CD4-positive, alpha-beta memory T cell (primary cell): ENCODE measurements at regions not wholly inside any gene's neighbourhood (a gene's known extent, or its start where the extent isn't known, plus 50 kb on each side); places are given as distances from the start of the nearest gene placed in this dataset.

Source experiments
- CTCF ChIA-PET: fragments of 350-600 bp; sonication (Branson Sonifier 250); formaldehyde crosslinking; loops from one replicate; lab custom pipeline; 2021; ENCODE audit warnings: inconsistent platforms; ENCODE audit not compliant: partially characterized antibody; lab: Charles Lee
- POLR2A ChIA-PET: fragments of 350-600 bp; sonication (Branson Sonifier 250); formaldehyde crosslinking; loops from one replicate; lab custom pipeline; 2021; ENCODE audit not compliant: partially characterized antibody; lab: Charles Lee
- DNase-seq, 5 donors: peaks; one replicate each; pipeline versions ENCODE4 v3.0.0 to v3.0.0-alpha.2; 2020 to 2022; ENCODE audit warnings: mixed read lengths in 1 of 5
- H3K27ac ChIP-seq: one replicate; pipeline ENCODE4 v1.7.0; 2013; ENCODE audit warnings: low read depth, low read length
- H3K27me3 ChIP-seq: 2 replicates; pipeline ENCODE4 v1.7.0; 2013; ENCODE audit warnings: mild to moderate bottlenecking, low read length, moderate library complexity; ENCODE audit not compliant: insufficient read depth
- H3K36me3 ChIP-seq: 2 replicates; pipeline ENCODE4 v1.7.0; 2013; ENCODE audit warnings: mild to moderate bottlenecking, low read length, moderate library complexity; ENCODE audit not compliant: insufficient read depth
- H3K4me1 ChIP-seq: 2 replicates; pipeline ENCODE4 v1.7.0; 2013; ENCODE audit warnings: mild to moderate bottlenecking, low read length, moderate library complexity; ENCODE audit not compliant: insufficient read depth
- H3K4me3 ChIP-seq, 2 donors: one replicate each; pipeline ENCODE4 v1.7.0; 2013; ENCODE audit warnings: low read length in 2 of 2, mild to moderate bottlenecking in 1 of 2
- H3K9me3 ChIP-seq, 2 donors: one replicate each; pipeline ENCODE4 v1.7.0; 2013; ENCODE audit warnings: low read length in 2 of 2, control low read depth in 1 of 2; ENCODE audit not compliant: control insufficient read depth in 1 of 2
- H3K27ac Mint-ChIP-seq, 7 donors: one replicate each; pipeline ENCODE4 v1.8.0; 2020 to 2021; ENCODE audit warnings: mixed read lengths in 7 of 7, mild to moderate bottlenecking in 6 of 7, inconsistent platforms in 3 of 7, moderate library complexity in 3 of 7
- H3K27me3 Mint-ChIP-seq, 2 donors: one replicate each; pipeline ENCODE4 v1.8.0; 2020 to 2021; ENCODE audit warnings: mixed read lengths in 2 of 2
- H3K36me3 Mint-ChIP-seq, 2 donors: one replicate each; pipeline ENCODE4 v1.8.0; 2020 to 2021; ENCODE audit warnings: mixed read lengths in 2 of 2, inconsistent platforms in 1 of 2, mild to moderate bottlenecking in 1 of 2
- H3K4me1 Mint-ChIP-seq, 4 donors: one replicate each; pipeline ENCODE4 v1.8.0; 2020 to 2021; ENCODE audit warnings: mixed read lengths in 4 of 4, mild to moderate bottlenecking in 1 of 4
- H3K4me3 Mint-ChIP-seq, 8 donors: one replicate each; pipeline ENCODE4 v1.8.0; 2020 to 2021; ENCODE audit warnings: mixed read lengths in 8 of 8, mild to moderate bottlenecking in 7 of 8, moderate library complexity in 6 of 8, inconsistent platforms in 3 of 8
- H3K9me3 Mint-ChIP-seq, 8 donors: one replicate each; pipeline ENCODE4 v1.8.0; 2020 to 2021; ENCODE audit warnings: mixed read lengths in 8 of 8, mild to moderate bottlenecking in 5 of 8, inconsistent platforms in 3 of 8, moderate library complexity in 1 of 8
- intact Hi-C: fragments of 100-400 bp; cut with micrococcal nuclease; formaldehyde crosslinking; loops from one replicate; pipeline ENCODE4 v1.15.1; 2023

DNA sequence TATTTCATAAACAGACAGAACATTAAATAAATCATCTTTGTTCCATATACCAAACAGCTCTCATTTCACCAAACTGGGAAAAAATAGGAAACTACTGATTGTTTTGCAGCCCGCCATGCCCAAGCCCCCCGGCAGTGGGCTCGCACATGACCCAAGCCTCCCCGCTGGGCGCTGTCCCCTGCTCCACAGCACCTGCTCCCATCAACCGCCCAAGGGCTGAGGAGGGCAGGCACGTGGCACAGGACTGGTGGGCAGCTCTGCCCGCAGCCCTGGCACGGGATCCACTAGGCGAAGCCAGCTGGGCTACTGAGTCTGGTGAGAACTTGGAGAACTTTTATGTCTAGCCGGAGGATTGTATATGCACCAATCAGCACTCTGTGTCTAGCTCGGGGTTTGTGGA is 554.8 kb upstream of the CCNG1 start:
- H3K27me3 ChIP-seq = no peaks in the 10 kb centered on the region
- Mint-ChIP-seq H3K27ac (no peak overlapping the region), H3K27me3 (no peaks in the 10 kb centered on the region), H3K4me1 (no peaks in the 10 kb centered on the region), H3K36me3 (no peaks in the 10 kb centered on the region), H3K4me3 (no peak overlapping the region), H3K9me3 (peaks cover 0 to 10% (median 7%) of the 10 kb centered on the region in 8 donors)
- H3K36me3 ChIP-seq = no peaks in the 10 kb centered on the region
- no peaks in the 10 kb centered on the region for H3K4me1 ChIP-seq
- ChIA-PET POLR2A (no interaction called here), CTCF (no interaction called here)
- no peak for DNase-seq
- intact Hi-C loops = no loop called here
- no peak overlapping the region for H3K4me3 ChIP-seq
- H3K9me3 ChIP-seq = no peaks in the 10 kb centered on the region
- H3K27ac ChIP-seq = no peak overlapping the region

GRCh38 chr5:162886717-162887116 is 550.7 kb upstream of the CCNG1 start:
- Mint-ChIP-seq H3K4me1 (no peaks in the 10 kb centered on the region), H3K4me3 (no peak overlapping the region), H3K27me3 (no peaks in the 10 kb centered on the region), H3K9me3 (peaks cover 0 to 8% (median 4%) of the 10 kb centered on the region in 8 donors), H3K27ac (no peak overlapping the region), H3K36me3 (no peaks in the 10 kb centered on the region)
- H3K36me3 ChIP-seq = no peaks in the 10 kb centered on the region
- intact Hi-C loops = no loop called here
- no peak overlapping the region for H3K4me3 ChIP-seq
- H3K27me3 ChIP-seq = no peaks in the 10 kb centered on the region
- CTCF ChIA-PET = no interaction called here
- no peaks in the 10 kb centered on the region for H3K9me3 ChIP-seq
- no peak for DNase-seq
- H3K27ac ChIP-seq = no peak overlapping the region
- no peaks in the 10 kb centered on the region for H3K4me1 ChIP-seq
- POLR2A ChIA-PET = no interaction called here

GRCh38 chr5:162888268-162888667 is 549.1 kb upstream of the CCNG1 start:
- intact Hi-C loops = no loop called here
- H3K27me3 Mint-ChIP-seq = no peaks in the 10 kb centered on the region
- no peak overlapping the region for H3K4me3 ChIP-seq
- ChIA-PET POLR2A (no interaction called here), CTCF (no interaction called here)
- H3K9me3 Mint-ChIP-seq = peaks cover 0 to 6% (median 1%) of the 10 kb centered on the region in 8 donors
- DNase-seq = no peak
- no peak overlapping the region for H3K27ac ChIP-seq
- no peak overlapping the region for H3K4me3 Mint-ChIP-seq
- H3K27ac Mint-ChIP-seq = no peak overlapping the region
- no peaks in the 10 kb centered on the region for H3K4me1 ChIP-seq
- H3K9me3 ChIP-seq = no peaks in the 10 kb centered on the region
- H3K27me3 ChIP-seq = no peaks in the 10 kb centered on the region
- H3K4me1 Mint-ChIP-seq = no peaks in the 10 kb centered on the region
- no peaks in the 10 kb centered on the region for H3K36me3 Mint-ChIP-seq
- no peaks in the 10 kb centered on the region for H3K36me3 ChIP-seq

DNA sequence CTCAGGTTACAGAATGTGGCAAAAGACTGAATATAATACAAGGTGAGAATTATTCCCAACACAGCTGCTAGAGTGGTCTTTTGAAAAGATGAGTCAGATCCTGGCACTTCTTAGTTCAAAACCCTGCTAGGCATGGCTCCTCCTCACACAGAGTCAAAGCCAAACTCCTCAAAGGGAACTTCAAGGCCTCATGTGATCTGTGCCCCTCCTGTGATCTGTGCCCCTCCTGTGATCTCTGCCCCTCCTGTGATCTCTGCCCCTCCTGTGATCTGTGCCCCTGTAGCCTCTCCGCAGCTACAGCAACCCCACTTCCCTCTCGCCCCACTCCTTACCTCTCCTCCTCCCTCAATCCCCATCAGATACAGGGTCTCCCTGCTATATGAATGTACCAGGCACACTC is 525.5 kb upstream of the CCNG1 start:
- Histone ChIP-seq H3K27me3 (no peaks in the 10 kb centered on the region), H3K4me3 (no peak overlapping the region), H3K36me3 (no peaks in the 10 kb centered on the region), H3K4me1 (no peaks in the 10 kb centered on the region), H3K9me3 (no peaks in the 10 kb centered on the region), H3K27ac (no peak overlapping the region)
- ChIA-PET CTCF (no interaction called here), POLR2A (no interaction called here)
- Mint-ChIP-seq H3K36me3 (no peaks in the 10 kb centered on the region), H3K4me3 (no peak overlapping the region), H3K27ac (no peak overlapping the region), H3K27me3 (no peaks in the 10 kb centered on the region), H3K9me3 (peaks cover 0 to 12% (median 2%) of the 10 kb centered on the region in 8 donors), H3K4me1 (no peaks in the 10 kb centered on the region)
- intact Hi-C loops = no loop called here
- DNase-seq = no peak

- Histone ChIP-seq H3K4me3 (no peak overlapping the region), H3K4me1 (no peaks in the 10 kb centered on the region), H3K9me3 (no peaks in the 10 kb centered on the region), H3K36me3 (no peaks in the 10 kb centered on the region), H3K27me3 (no peaks in the 10 kb centered on the region), H3K27ac (no peak overlapping the region)
- CTCF ChIA-PET = no interaction called here
- H3K27me3 Mint-ChIP-seq = no peaks in the 10 kb centered on the region
- no peak overlapping the region for H3K27ac Mint-ChIP-seq
- peaks cover 0 to 14% (median 3%) of the 10 kb centered on the region in 8 donors for H3K9me3 Mint-ChIP-seq
- no peak for DNase-seq
- intact Hi-C loops = no loop called here
- H3K4me3 Mint-ChIP-seq = no peak overlapping the region
- H3K36me3 Mint-ChIP-seq = no peaks in the 10 kb centered on the region
- no peaks in the 10 kb centered on the region for H3K4me1 Mint-ChIP-seq
- POLR2A ChIA-PET = no interaction called here
These were observed 521.0 kb upstream of the CCNG1 start for GRCh38 chr5:162916368-162916767.

DNA sequence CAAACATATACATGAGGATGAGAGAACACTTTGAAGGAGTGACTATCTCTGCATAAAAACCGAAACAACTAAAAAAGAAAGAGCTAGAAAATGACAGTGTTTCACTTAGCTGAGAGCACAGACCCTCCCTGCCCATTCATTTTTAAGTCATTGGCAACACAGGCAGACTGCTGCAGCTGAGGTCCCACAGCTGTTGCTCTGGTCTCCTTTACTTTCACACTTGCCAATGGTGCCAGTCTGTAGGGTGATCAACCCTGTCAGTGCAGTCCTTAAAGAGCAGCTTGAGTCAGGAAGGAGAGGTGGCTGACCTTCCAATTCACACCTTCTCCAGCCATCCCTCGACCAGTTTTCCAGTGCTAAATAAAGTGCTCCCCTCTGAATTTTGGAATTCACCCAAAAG is 508.3 kb upstream of the CCNG1 start:
- H3K4me1 ChIP-seq = no peaks in the 10 kb centered on the region
- CTCF ChIA-PET = no interaction called here
- H3K36me3 ChIP-seq = no peaks in the 10 kb centered on the region
- H3K9me3 ChIP-seq = no peaks in the 10 kb centered on the region
- no peaks in the 10 kb centered on the region for H3K27me3 ChIP-seq
- H3K36me3 Mint-ChIP-seq = no peaks in the 10 kb centered on the region
- DNase-seq = no peak
- POLR2A ChIA-PET = no interaction called here
- intact Hi-C loops = no loop called here
- H3K27me3 Mint-ChIP-seq = no peaks in the 10 kb centered on the region
- H3K4me3 ChIP-seq = no peak overlapping the region
- no peak overlapping the region for H3K27ac ChIP-seq
- H3K4me3 Mint-ChIP-seq = no peak overlapping the region
- H3K9me3 Mint-ChIP-seq = peaks cover 3 to 15% (median 6%) of the 10 kb centered on the region in 8 donors
- H3K27ac Mint-ChIP-seq = no peak overlapping the region
- H3K4me1 Mint-ChIP-seq = no peaks in the 10 kb centered on the region

DNA sequence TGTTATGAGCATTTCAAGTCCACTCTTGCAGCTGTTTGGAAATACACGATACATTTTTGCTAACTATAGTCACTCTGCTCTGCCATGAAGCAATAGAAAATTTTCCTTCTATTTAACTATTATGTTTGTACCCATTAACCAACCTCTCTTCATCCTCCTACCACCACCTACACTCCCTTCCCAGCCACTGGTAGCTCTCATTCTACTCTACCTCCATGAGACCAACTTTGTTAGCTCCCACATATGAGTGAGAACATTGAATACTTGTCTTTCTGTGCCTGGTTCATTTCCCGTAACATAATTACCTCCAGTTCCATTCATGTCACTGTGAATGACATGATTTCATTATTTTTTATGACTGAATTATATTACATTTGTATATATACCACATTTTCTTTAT is 505.9 kb upstream of the CCNG1 start:
- H3K36me3 Mint-ChIP-seq = no peaks in the 10 kb centered on the region
- Histone ChIP-seq H3K36me3 (no peaks in the 10 kb centered on the region), H3K27ac (no peak overlapping the region), H3K4me3 (no peak overlapping the region), H3K27me3 (no peaks in the 10 kb centered on the region), H3K4me1 (no peaks in the 10 kb centered on the region), H3K9me3 (peaks cover 0 to 3% of the 10 kb centered on the region in 2 donors)
- CTCF ChIA-PET = no interaction called here
- peaks cover 4 to 25% (median 17%) of the 10 kb centered on the region in 8 donors for H3K9me3 Mint-ChIP-seq
- DNase-seq = no peak
- no peak overlapping the region for H3K27ac Mint-ChIP-seq
- H3K4me1 Mint-ChIP-seq = no peaks in the 10 kb centered on the region
- POLR2A ChIA-PET = no interaction called here
- H3K4me3 Mint-ChIP-seq = no peak overlapping the region
- intact Hi-C loops = no loop called here
- H3K27me3 Mint-ChIP-seq = no peaks in the 10 kb centered on the region

DNA sequence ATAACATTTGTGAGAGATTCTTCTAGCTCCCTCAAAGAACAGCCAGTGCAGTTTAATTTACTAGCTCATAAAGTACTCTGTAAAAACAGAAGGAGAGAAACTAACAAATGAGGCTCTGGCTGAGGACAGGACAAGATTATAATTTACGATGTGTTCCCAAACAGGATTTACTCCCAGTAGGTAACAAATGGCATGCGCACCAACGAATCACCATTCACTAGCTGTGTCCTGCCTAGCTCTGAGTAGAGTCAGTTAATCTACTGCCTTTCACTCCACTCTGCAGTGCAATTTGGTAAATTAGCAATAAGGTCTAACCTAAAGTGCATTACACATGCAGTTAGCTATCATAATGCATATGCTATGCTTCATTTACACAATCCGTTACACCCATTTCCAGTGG is 497.4 kb upstream of the CCNG1 start:
- DNase-seq = no peak
- Histone ChIP-seq H3K27ac (no peak overlapping the region), H3K36me3 (no peaks in the 10 kb centered on the region), H3K4me1 (no peaks in the 10 kb centered on the region), H3K4me3 (no peak overlapping the region), H3K27me3 (no peaks in the 10 kb centered on the region), H3K9me3 (peaks cover 0 to 2% of the 10 kb centered on the region in 2 donors)
- Mint-ChIP-seq H3K27ac (no peak overlapping the region), H3K36me3 (no peaks in the 10 kb centered on the region), H3K27me3 (no peaks in the 10 kb centered on the region), H3K4me1 (no peaks in the 10 kb centered on the region), H3K4me3 (no peak overlapping the region), H3K9me3 (peaks cover 0 to 19% (median 9%) of the 10 kb centered on the region in 8 donors)
- ChIA-PET CTCF (no interaction called here), POLR2A (no interaction called here)
- intact Hi-C loops = no loop called here
